Stimulated activated CD8-positive, alpha-beta memory T cell treated with anti-CD3 and anti-CD28 coated beads, Interleukin-12 subunit alpha, Interleukin-12 subunit beta, amount 100 ng/mL, for 24 hours (primary cell): ENCODE measurements at regions not wholly inside any gene's neighbourhood (a gene's known extent, or its start where the extent isn't known, plus 50 kb on each side); places are given as distances from the start of the nearest gene placed in this dataset.
"Not testable (repeated sequence)": the region's sequence is repeated elsewhere in the genome, so short reads cannot be mapped to it uniquely, and the experiment has no call there.

Source experiments
- DNase-seq: peaks from one replicate; pipeline ENCODE4 v3.0.0-alpha.2; 2020; ENCODE audit errors: extremely low read depth

- no peak for DNase-seq
Observed at GRCh38 chr22:48070760-48071159, 1308.3 kb downstream of the TBC1D22A start.

- no peak for DNase-seq
Observed at GRCh38 chr22:48070083-48070482, 1307.6 kb downstream of the TBC1D22A start.

GRCh38 chr22:48069256-48069655 lies 1306.8 kb downstream of the TBC1D22A start:
- no peak for DNase-seq

GRCh38 chr22:48068323-48068885 lies 1306.0 kb downstream of the TBC1D22A start:
- DNase-seq, result no peak

GRCh38 chr22:48065892-48066291 lies 1303.4 kb downstream of the TBC1D22A start:
- DNase-seq, result no peak

- no peak for DNase-seq
Observed at GRCh38 chr22:48061726-48062125, 1299.3 kb downstream of the TBC1D22A start.

GRCh38 chr22:48060266-48060665 lies 1297.8 kb downstream of the TBC1D22A start:
- no peak for DNase-seq

GRCh38 chr22:48059521-48059920 lies 1297.1 kb downstream of the TBC1D22A start:
- not testable (repeated sequence) for DNase-seq

- no peak for DNase-seq
Observed at GRCh38 chr22:48057116-48057835, 1294.8 kb downstream of the TBC1D22A start.

GRCh38 chr22:48055827-48056226 lies 1293.4 kb downstream of the TBC1D22A start:
- DNase-seq, result no peak

GRCh38 chr22:48055185-48055584 lies 1292.7 kb downstream of the TBC1D22A start:
- no peak for DNase-seq

GRCh38 chr22:48054596-48054995 lies 1292.1 kb downstream of the TBC1D22A start:
- DNase-seq, result no peak

- DNase-seq, result no peak
Observed at GRCh38 chr22:48053973-48054372, 1291.5 kb downstream of the TBC1D22A start.

GRCh38 chr22:48053486-48053885 lies 1291.0 kb downstream of the TBC1D22A start:
- DNase-seq, result no peak

- no peak for DNase-seq
Observed at GRCh38 chr22:48052621-48052890, 1290.1 kb downstream of the TBC1D22A start.

GRCh38 chr22:48051796-48052620 lies 1289.6 kb downstream of the TBC1D22A start:
- DNase-seq, result no peak

- no peak for DNase-seq
Observed at GRCh38 chr22:48050836-48051235, 1288.4 kb downstream of the TBC1D22A start.

- no peak for DNase-seq
Observed at GRCh38 chr22:48049116-48049515, 1286.7 kb downstream of the TBC1D22A start.

GRCh38 chr22:48047722-48048500 lies 1285.5 kb downstream of the TBC1D22A start:
- DNase-seq, result no peak

- no peak for DNase-seq
Observed at GRCh38 chr22:48045369-48045768, 1282.9 kb downstream of the TBC1D22A start.

GRCh38 chr22:48044487-48045060 lies 1282.1 kb downstream of the TBC1D22A start:
- DNase-seq, result no peak

- DNase-seq, result no peak
Observed at GRCh38 chr22:48043581-48043980, 1281.1 kb downstream of the TBC1D22A start.
